Sigmoid colon (tissue), 4 donors: ENCODE measurements at regions not wholly inside any gene's neighbourhood (a gene's known extent, or its start where the extent isn't known, plus 50 kb on each side); places are given as distances from the start of the nearest gene placed in this dataset.

Source experiments
- CTCF ChIP-seq, 4 experiments: fragments of 450-650 bp in 3 of 4; fragments of 200-600 bp in 1 of 4; IDR thresholded peaks; one replicate each; pipeline ENCODE4 v1.5.1; 2016 to 2019; ENCODE audit warnings: antibody characterized with exemption in 4 of 4, mild to moderate bottlenecking in 3 of 4, moderate library complexity in 2 of 4
- EP300 ChIP-seq, 4 donors: sonication (generic); formaldehyde crosslinking; IDR thresholded peaks; one replicate each; pipeline ENCODE4 v1.6.1; 2017; ENCODE audit warnings: antibody characterized with exemption in 4 of 4
- POLR2A ChIP-seq, 2 donors: fragments of 450-650 bp; IDR thresholded peaks; one replicate each; pipeline ENCODE4 v1.6.1; 2016; ENCODE audit warnings: antibody characterized with exemption in 2 of 2, mild to moderate bottlenecking in 2 of 2, moderate library complexity in 2 of 2
- POLR2AphosphoS5 ChIP-seq, 4 donors: sonication (generic); formaldehyde crosslinking; IDR thresholded peaks; one replicate each; pipeline ENCODE4 v1.6.1; 2017; ENCODE audit warnings: antibody characterized with exemption in 4 of 4

GRCh38 chr12:67818459-67818903 lies 169.9 kb downstream of the DYRK2 start:
- TF ChIP-seq CTCF (IDR thresholded peaks at IDR 0.05) = no peak
- TF ChIP-seq POLR2A (IDR thresholded peaks at IDR 0.05) = no peak
- TF ChIP-seq EP300 (IDR thresholded peaks at IDR 0.05) = no peak
- TF ChIP-seq POLR2AphosphoS5 (IDR thresholded peaks at IDR 0.05) = no peak
